BLaER1 treated with 17β-estradiol and CSF1 and Interleukin-3, amounts not matched to agents 10 nM and 100 nM (cell line): ENCODE measurements at regions not wholly inside any gene's neighbourhood (a gene's known extent, or its start where the extent isn't known, plus 50 kb on each side); places are given as distances from the start of the nearest gene placed in this dataset.

Source experiments
- H3K27ac ChIP-seq, 11 experiments: shearing (Covaris generic); formaldehyde crosslinking; 2 replicates each; pipeline ENCODE4 v1.8.1; 2022
- H3K27me3 ChIP-seq, 11 experiments: shearing (Covaris generic); formaldehyde crosslinking; 2 replicates each; pipeline ENCODE4 v1.8.1; 2022
- H3K36me3 ChIP-seq, 11 experiments: shearing (Covaris generic); formaldehyde crosslinking; 2 replicates each; pipeline ENCODE4 v1.8.1; 2022
- H3K4me1 ChIP-seq, 10 experiments: shearing (Covaris generic); formaldehyde crosslinking; 2 replicates each; pipeline ENCODE4 v1.8.1; 2022
- H3K4me2 ChIP-seq, 11 experiments: shearing (Covaris generic); formaldehyde crosslinking; 2 replicates each; pipeline ENCODE4 v1.8.1; 2022
- H3K4me3 ChIP-seq, 10 experiments: shearing (Covaris generic); formaldehyde crosslinking; 2 replicates each; pipeline ENCODE4 v1.8.1; 2022
- H3K9ac ChIP-seq, 11 experiments: shearing (Covaris generic); formaldehyde crosslinking; 2 replicates each; pipeline ENCODE4 v1.8.1; 2022
- H3K9me3 ChIP-seq, 11 experiments: shearing (Covaris generic); formaldehyde crosslinking; replicated peaks in 1 of 11; 2 replicates each; pipeline ENCODE4 v1.8.1; 2022
- H4K20me1 ChIP-seq, 11 experiments: shearing (Covaris generic); formaldehyde crosslinking; 2 replicates each; pipeline ENCODE4 v1.8.1; 2022
- Cebpa-rat ChIP-seq, 11 experiments: shearing (Covaris generic); IDR thresholded peaks; 2 replicates each; pipeline ENCODE4 v1.8.1; 2022

- Histone ChIP-seq H3K9ac (no peak overlapping the region), H4K20me1 (no peaks in the 10 kb centered on the region), H3K4me2 (no peak overlapping the region), H3K4me3 (no peak overlapping the region), H3K4me1 (peaks cover 0 to 8% (median 2%) of the 10 kb centered on the region in 10 experiments; a peak in 14 of 20 replicates), H3K36me3 (peaks cover 0 to 4% (median 0%) of the 10 kb centered on the region in 11 experiments; a peak in 1 of 22 replicates), H3K27me3 (no peaks in the 10 kb centered on the region), H3K27ac (no peak overlapping the region), H3K9me3 (peaks cover 15 to 33% (median 22%) of the 10 kb centered on the region in 11 experiments)
- TF ChIP-seq Cebpa-rat (IDR thresholded peaks at IDR 0.05) = no peak
Observed at GRCh38 chr2:39860538-39860937, 81.5 kb upstream of the THUMPD2 start.

- Histone ChIP-seq H3K4me2 (no peak overlapping the region), H3K36me3 (peaks cover 0 to 1% (median 0%) of the 10 kb centered on the region in 11 experiments; a peak in 1 of 22 replicates), H3K27ac (no peak overlapping the region), H3K4me1 (peaks cover 8 to 25% (median 17%) of the 10 kb centered on the region in 10 experiments), H3K9me3 (peaks cover 8 to 21% (median 12%) of the 10 kb centered on the region in 11 experiments), H4K20me1 (no peaks in the 10 kb centered on the region), H3K9ac (no peak overlapping the region), H3K4me3 (no peak overlapping the region), H3K27me3 (no peaks in the 10 kb centered on the region)
- TF ChIP-seq Cebpa-rat (IDR thresholded peaks at IDR 0.05) = no peak
Observed at GRCh38 chr2:39858677-39859076, 79.6 kb upstream of the THUMPD2 start.

- Histone ChIP-seq H3K27me3 (no peaks in the 10 kb centered on the region), H3K9ac (no peak overlapping the region), H3K4me3 (no peak overlapping the region), H3K4me2 (0 out of 22 replicates have a peak overlapping the region, but pooled peaks of 1 of the 11 experiments have one; percentile 74), H3K4me1 (peaks cover 31 to 53% (median 46%) of the 10 kb centered on the region in 10 experiments), H4K20me1 (no peaks in the 10 kb centered on the region), H3K9me3 (no peaks in the 10 kb centered on the region), H3K27ac (no peak overlapping the region), H3K36me3 (no peaks in the 10 kb centered on the region)
- no peak for TF ChIP-seq Cebpa-rat (IDR thresholded peaks at IDR 0.05)
Observed at GRCh38 chr2:39855856-39856255, 76.8 kb upstream of the THUMPD2 start.

GRCh38 chr2:39854771-39855170 lies 75.7 kb upstream of the THUMPD2 start:
- no peaks in the 10 kb centered on the region for H3K36me3 ChIP-seq
- peak overlapping the region; percentile 18 to 74 (median 54) for H3K4me2 ChIP-seq
- peak overlapping the region in 5 of 11 experiments; percentile 10 to 65 (median 44); a peak in 7 of 22 replicates for H3K27ac ChIP-seq
- H3K27me3 ChIP-seq = no peaks in the 10 kb centered on the region
- no peaks in the 10 kb centered on the region for H4K20me1 ChIP-seq
- H3K4me1 ChIP-seq = peaks cover 39 to 64% (median 56%) of the 10 kb centered on the region in 10 experiments
- TF ChIP-seq Cebpa-rat (IDR thresholded peaks at IDR 0.05) = no peak
- H3K9me3 ChIP-seq = no peaks in the 10 kb centered on the region
- no peak overlapping the region for H3K4me3 ChIP-seq
- peak overlapping the region in 2 of 11 experiments; percentile 29 to 32; a peak in 3 of 22 replicates for H3K9ac ChIP-seq

GRCh38 chr2:39852831-39853230 lies 73.8 kb upstream of the THUMPD2 start:
- Histone ChIP-seq H3K27me3 (no peaks in the 10 kb centered on the region), H3K4me3 (no peak overlapping the region), H3K27ac (peak overlapping the region in 8 of 11 experiments; percentile 33 to 89 (median 84); a peak in 15 of 22 replicates), H4K20me1 (no peaks in the 10 kb centered on the region), H3K9me3 (no peaks in the 10 kb centered on the region; a peak in 1 of 22 replicates), H3K9ac (peak overlapping the region in 3 of 11 experiments; percentile 45 to 56 (median 55); a peak in 4 of 22 replicates), H3K4me2 (peak overlapping the region; percentile 70 to 92 (median 79); a peak in 19 of 22 replicates), H3K36me3 (no peaks in the 10 kb centered on the region), H3K4me1 (peaks cover 39 to 72% (median 57%) of the 10 kb centered on the region in 10 experiments)
- no peak for TF ChIP-seq Cebpa-rat (IDR thresholded peaks at IDR 0.05)

GRCh38 chr2:39851651-39852110 lies 72.6 kb upstream of the THUMPD2 start:
- no peaks in the 10 kb centered on the region for H4K20me1 ChIP-seq
- peak in 7 of 11 experiments; percentile 30 to 85 (median 71); a peak in 11 of 22 replicates for TF ChIP-seq Cebpa-rat (IDR thresholded peaks at IDR 0.05)
- H3K27me3 ChIP-seq = no peaks in the 10 kb centered on the region
- peak overlapping the region in 9 of 11 experiments; percentile 7 to 77 (median 68); a peak in 17 of 22 replicates for H3K9ac ChIP-seq
- H3K36me3 ChIP-seq = no peaks in the 10 kb centered on the region
- peaks cover 0 to 4% (median 0%) of the 10 kb centered on the region in 11 experiments; a peak in 1 of 22 replicates for H3K9me3 ChIP-seq
- peak overlapping the region in 5 of 10 experiments; percentile 3 to 26 (median 20); a peak in 6 of 20 replicates for H3K4me3 ChIP-seq
- H3K4me1 ChIP-seq = peaks cover 39 to 72% (median 57%) of the 10 kb centered on the region in 10 experiments
- peak overlapping the region in 10 of 11 experiments; percentile 13 to 89 (median 83); a peak in 19 of 22 replicates for H3K27ac ChIP-seq
- H3K4me2 ChIP-seq = peak overlapping the region; percentile 70 to 92 (median 79)

GRCh38 chr2:39851251-39851650 lies 72.2 kb upstream of the THUMPD2 start:
- Histone ChIP-seq H3K4me2 (peak overlapping the region; percentile 70 to 92 (median 79)), H3K27me3 (no peaks in the 10 kb centered on the region), H3K9ac (peak overlapping the region in 9 of 11 experiments; percentile 7 to 77 (median 68); a peak in 17 of 22 replicates), H3K9me3 (peaks cover 0 to 4% (median 0%) of the 10 kb centered on the region in 11 experiments; a peak in 1 of 22 replicates), H3K36me3 (no peaks in the 10 kb centered on the region), H4K20me1 (no peaks in the 10 kb centered on the region), H3K27ac (peak overlapping the region in 10 of 11 experiments; percentile 13 to 89 (median 83); a peak in 19 of 22 replicates), H3K4me1 (peaks cover 39 to 74% (median 57%) of the 10 kb centered on the region in 10 experiments), H3K4me3 (peak overlapping the region in 5 of 10 experiments; percentile 3 to 26 (median 20); a peak in 5 of 20 replicates)
- no peak for TF ChIP-seq Cebpa-rat (IDR thresholded peaks at IDR 0.05)

GRCh38 chr2:39849982-39850526 lies 71.0 kb upstream of the THUMPD2 start:
- H3K4me2 ChIP-seq = peak overlapping the region in 9 of 11 experiments; percentile 20 to 92 (median 63); a peak in 18 of 22 replicates
- no peaks in the 10 kb centered on the region for H4K20me1 ChIP-seq
- no peak for TF ChIP-seq Cebpa-rat (IDR thresholded peaks at IDR 0.05)
- peaks cover 38 to 71% (median 52%) of the 10 kb centered on the region in 10 experiments for H3K4me1 ChIP-seq
- 0 out of 22 replicates have a peak overlapping the region, but pooled peaks of 1 of the 11 experiments have one; percentile 2 for H3K9ac ChIP-seq
- H3K36me3 ChIP-seq = no peaks in the 10 kb centered on the region
- peak overlapping the region in 8 of 11 experiments; percentile 38 to 89 (median 84); a peak in 15 of 22 replicates for H3K27ac ChIP-seq
- no peaks in the 10 kb centered on the region for H3K27me3 ChIP-seq
- H3K4me3 ChIP-seq = no peak overlapping the region
- peaks cover 0 to 6% (median 5%) of the 10 kb centered on the region in 11 experiments; a peak in 14 of 22 replicates for H3K9me3 ChIP-seq

GRCh38 chr2:39849064-39849463 lies 70.0 kb upstream of the THUMPD2 start:
- TF ChIP-seq Cebpa-rat (IDR thresholded peaks at IDR 0.05) = no peak

More at GRCh38 chr2:39849064-39849463, 70.0 kb upstream of the THUMPD2 start:
- peak overlapping the region in 2 of 11 experiments; percentile 53 to 59; a peak in 3 of 22 replicates for H3K4me2 ChIP-seq
- H3K27me3 ChIP-seq = no peaks in the 10 kb centered on the region
- H3K36me3 ChIP-seq = no peaks in the 10 kb centered on the region
- H3K27ac ChIP-seq = no peak overlapping the region
- peaks cover 8 to 16% (median 15%) of the 10 kb centered on the region in 11 experiments; a peak in 21 of 22 replicates for H3K9me3 ChIP-seq
- peaks cover 30 to 61% (median 44%) of the 10 kb centered on the region in 10 experiments for H3K4me1 ChIP-seq
- H3K4me3 ChIP-seq = no peak overlapping the region
- no peaks in the 10 kb centered on the region for H4K20me1 ChIP-seq
- H3K9ac ChIP-seq = no peak overlapping the region
